Stimulated activated CD4-positive, alpha-beta T cell treated with anti-CD3 and anti-CD28 coated beads, TNF-alpha, amount 100 ng/mL, for 4 hours (primary cell): ENCODE measurements at regions not wholly inside any gene's neighbourhood (a gene's known extent, or its start where the extent isn't known, plus 50 kb on each side); places are given as distances from the start of the nearest gene placed in this dataset.
"Not testable (repeated sequence)": the region's sequence is repeated elsewhere in the genome, so short reads cannot be mapped to it uniquely, and the experiment has no call there.

Experiments used
- DNase-seq, 3 experiments: peaks; one replicate each; pipeline ENCODE4 v3.0.0-alpha.2; 2020; ENCODE audit warnings: low read depth in 3 of 3

DNA sequence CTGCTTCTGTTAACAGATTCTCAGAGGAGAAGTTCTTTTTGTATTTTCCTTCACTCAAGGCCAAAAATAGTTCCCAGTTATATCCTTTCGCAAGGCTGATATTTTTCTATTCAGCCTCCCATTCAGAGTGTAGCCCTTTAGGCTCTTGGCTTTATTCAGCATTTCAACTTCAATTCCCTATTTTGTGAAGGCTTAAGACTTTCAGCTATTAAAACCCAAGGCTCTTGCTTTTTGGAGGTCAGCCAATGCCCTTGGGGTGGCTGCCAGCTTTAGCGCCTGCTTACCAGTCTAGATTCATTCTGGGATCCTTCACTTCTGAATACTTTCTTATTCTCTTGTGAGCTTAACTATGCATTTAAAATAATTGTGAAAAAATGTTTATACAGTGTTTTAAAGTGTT is 57.3 kb upstream of the ADGRA3 start:
- no peak for DNase-seq

DNA sequence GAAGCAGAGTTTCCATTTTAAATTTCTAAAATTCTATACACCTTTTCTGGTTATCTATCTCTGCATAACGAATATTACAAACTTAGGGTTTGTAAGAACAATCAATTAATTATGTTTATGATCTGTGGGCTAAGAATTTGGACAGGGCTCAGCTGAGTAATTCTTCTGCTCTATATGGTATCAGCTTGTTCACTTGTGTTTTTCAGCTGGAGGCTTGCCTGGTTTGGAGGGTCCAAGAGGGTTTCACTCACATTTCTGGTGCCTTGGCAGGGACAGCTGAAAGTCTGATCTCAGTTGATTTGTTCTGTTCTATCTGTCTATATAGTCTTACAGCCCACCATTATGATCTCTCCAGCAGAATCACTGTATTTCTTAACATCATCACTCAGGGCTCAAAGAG is 57.8 kb upstream of the ADGRA3 start:
- DNase-seq: no peak

DNA sequence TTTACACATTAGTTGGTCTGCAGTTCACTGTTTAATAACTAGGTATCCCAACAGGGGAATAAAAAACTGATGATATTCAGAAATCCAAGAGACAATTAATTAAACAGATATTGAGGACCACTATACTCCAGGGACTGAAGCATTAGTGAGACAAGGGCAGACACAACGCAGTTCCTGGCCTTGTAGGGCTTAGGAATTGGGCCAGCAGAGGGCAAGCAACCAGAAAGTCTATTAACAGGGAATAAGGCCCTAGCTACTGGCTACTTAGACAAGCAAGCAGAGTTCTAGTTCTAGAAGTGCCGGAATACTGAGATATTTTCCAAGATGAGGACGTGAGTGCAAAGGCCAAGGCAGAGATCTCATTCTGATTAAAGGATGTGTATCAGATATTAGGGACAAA is 58.6 kb upstream of the ADGRA3 start:
- no peak for DNase-seq

DNA sequence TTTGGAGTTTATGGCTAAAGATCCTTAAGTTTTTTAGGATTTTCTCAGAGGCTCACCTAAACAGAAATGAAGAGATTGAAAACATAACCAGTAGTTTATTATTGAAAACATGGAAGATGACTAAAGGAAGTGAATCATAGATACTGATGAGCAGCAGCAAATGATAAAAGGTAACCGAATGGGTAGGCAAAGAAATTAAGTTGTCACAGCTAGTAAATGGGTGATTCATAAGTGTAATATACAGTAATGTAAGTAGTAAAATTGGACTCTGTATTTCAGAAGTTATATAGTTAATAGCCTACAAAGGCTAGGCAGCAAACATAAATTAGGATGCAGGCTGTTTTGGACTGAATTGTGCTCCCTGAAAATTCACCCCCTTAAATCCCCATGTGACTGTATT is 59.0 kb upstream of the ADGRA3 start:
- no peak for DNase-seq

DNA sequence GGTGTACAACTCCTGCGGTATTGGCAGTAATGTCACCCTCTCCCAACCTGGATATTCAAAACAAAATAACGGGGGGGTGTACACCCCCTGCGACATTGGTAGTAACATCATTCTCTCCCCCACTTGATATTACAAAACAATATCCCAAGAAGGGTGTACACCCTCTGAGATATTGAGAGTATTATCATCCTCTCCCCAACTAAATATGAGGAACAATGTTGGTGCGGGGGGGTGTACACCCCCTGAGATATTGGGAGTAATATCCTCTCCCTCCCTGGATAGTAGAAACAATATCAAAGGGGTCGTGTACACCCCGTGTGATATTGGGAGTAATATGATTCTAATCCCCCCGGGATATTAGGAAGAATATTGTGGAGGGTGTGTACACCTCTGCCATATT is 71.4 kb upstream of the ADGRA3 start:
- DNase-seq: no peak

DNA sequence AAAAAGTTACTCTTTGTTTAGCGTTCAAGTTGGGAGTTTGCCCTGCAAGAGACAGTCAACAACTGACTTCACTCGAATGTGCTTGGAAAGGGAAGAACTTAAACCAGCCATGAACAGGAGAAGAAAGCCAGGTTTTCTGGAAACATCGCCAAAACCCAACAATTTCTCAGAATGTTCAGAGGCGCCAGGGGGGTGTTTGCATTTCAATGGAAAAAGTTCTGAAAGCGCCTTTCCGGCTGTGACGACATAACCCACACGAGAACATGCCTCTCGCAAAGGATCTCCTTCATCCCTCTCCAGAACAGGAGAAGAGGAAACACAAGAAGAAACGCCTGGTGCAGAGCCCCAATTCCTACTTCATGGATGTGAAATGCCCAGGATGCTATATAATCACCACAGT is 78.1 kb upstream of the ADGRA3 start:
- DNase-seq: no peak

DNA sequence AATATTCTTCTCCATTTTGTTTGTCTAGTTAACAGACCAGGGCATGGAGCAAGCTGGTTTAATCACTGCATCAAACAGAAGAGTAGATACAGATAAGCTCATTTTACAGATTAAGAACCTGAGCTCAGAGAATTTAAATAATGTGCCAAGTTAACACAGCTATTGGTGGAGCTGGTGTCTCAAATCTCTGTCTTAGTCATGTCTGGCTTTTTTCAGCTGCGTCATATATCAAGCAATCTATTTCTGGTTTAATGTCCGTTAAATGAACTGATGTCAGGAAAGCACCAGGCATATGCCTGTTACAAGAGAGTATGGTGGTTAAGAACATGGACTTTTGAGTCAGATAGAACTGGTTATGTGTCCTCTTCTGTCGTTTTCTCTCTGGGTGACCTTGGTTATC is 79.8 kb upstream of the ADGRA3 start:
- no peak for DNase-seq

DNA sequence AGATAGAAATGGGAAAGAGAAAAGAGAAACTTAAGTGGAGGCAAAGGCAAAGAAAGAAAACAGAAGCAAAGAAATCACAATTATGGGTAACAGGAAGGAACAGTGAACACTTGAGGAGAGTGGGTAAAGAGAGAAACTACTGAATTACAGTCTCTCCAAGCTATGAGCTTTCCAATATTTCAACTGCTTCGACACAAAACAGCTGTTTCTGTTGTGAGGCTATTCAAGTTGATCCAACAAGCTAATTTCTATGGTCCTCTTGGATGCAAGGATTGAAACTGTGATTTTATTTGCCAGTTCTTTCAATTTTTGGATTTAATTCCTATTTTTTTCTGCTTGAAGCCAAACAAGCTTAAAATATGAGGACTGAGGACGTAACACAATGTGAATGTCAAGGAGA is 80.5 kb upstream of the ADGRA3 start:
- no peak for DNase-seq

DNA sequence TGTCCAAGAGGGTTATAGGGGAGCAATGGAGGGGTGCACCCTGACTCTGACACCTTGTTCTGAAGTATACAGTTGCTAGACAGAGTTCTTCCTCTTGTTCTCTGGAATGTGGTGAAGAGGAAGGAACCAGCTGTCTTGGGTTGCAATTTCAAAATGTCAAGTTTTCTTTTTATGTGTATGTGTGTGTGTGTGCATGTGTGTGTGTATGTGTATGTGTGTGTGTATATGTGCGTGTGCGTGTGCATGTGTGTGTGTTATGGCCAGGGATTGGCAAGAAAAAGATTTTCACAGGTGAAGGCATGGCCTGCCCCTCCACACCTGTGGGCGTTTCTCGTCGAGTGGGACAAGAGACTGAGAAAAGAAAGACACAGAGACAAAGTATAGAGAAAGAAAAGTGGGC is 81.6 kb upstream of the ADGRA3 start:
- DNase-seq: no peak

DNA sequence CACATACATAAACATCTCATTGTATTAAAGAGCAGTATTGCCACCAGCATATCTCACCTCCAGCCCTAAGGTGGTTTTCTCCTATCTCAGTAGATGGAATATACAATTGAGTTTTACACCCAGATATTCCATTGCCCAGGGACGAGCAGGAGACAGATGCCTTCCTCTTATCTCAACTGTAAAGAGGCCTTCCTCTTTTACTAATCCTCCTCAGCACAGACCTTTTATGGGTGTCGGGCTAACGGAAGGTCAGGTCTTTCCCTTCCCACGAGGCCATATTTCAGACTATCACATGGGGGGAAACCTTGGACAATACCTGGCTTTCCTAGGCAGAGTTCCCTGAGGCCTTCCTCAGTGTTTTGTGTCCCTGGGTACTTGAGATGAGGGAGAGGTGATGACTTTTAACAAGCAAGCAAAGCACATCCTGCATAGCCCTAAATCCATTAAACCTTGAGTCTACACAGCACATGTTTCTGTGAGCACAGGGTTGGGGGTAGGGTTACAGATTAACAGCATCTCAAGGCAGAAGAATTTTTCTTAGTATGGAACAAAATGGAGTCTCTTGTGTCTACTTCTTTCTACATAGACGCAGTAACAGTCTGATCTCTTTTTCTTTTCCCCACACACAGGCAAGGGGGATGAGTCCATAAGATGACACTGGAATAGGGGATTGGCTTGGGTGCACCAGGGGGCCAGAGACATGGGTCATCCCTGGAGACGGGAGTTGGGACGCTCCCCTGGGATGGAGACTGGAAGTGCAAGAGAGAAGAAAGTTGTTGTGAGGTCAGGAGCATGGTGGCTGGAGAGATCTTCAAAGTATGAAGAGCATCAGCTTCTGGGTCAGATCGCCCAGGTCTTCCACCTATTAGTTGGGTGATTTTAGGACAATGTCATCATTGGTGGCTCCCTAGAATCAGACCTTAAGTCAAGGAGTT is 82.5 kb upstream of the ADGRA3 start:
- not testable (repeated sequence) for DNase-seq

DNA sequence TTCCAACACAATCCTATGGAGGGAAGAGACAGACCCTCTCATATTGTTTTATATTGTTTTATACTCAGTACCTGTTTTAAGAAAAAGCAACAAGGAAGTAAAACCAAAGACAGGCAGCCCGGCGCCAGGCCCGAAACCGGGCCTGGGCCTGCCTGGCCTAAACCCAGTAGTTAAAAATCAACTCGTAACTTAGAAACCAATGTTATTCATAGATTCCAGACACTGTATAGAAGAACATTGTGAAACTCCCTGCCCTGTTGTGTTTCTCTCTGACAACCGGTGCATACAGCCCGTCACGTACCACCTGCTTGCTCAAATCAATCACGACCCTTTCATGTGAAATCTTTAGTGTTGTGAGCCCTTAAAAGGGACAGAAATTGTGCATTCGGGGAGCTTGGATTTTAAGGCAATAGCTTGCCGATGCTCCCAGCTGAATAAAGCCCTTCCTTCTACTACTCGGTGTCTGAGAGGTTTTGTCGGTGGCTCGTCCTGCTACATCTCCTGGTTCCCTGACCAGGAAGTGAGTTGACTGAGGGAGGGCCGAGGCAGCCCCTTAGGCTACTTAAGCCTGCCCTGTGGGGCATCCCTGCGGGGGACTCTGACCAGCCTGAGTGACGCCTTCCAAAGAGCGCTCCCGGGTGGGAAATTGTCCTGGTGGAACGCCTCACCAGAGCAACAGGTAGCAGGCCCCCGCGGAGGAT is 83.5 kb upstream of the ADGRA3 start:
- not testable (repeated sequence) for DNase-seq

DNA sequence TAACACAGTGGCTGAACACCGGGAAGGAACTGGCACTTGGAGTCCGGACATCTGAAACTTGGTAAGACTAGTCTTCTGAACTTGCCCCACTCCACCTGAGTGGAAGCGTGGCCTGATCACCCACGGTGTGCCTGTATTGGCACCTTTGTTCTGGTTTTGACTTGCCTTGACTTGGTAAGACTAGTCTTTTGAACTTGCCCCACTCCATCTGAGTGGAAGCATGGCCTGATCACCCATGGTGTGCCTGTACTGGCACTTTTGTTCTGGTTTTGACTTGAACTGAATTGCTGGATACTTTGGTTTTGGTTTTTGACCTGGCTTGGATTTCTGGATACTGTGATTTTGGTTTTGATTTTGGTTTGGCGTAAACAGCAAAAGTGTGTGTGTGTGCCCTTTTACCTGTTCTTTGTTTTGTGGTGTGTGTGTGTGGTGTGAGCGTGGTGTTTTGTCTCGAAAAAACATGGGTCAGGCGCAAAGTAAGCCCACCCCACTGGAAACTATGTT is 84.1 kb upstream of the ADGRA3 start:
- DNase-seq: not testable (repeated sequence)

DNA sequence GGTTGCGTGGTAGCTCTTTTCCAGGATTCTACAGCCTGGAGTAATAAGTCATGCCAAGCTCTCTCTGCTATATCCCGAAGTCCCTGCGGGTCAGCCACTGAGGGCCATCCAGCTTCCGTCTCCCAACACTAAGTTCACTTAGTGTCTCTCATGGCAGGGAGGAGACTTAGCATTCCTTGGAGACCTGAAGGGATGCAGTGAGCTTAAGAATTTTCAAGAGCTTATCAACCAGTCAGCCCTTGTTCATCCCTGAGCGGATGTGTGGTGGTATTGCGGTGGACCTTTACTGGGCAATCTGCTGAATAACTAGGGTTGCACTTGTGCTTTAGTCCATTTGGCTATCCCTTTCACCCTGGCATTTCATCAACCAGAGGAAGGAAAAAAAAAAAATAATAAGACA is 85.8 kb upstream of the ADGRA3 start:
- DNase-seq: not testable (repeated sequence)

DNA sequence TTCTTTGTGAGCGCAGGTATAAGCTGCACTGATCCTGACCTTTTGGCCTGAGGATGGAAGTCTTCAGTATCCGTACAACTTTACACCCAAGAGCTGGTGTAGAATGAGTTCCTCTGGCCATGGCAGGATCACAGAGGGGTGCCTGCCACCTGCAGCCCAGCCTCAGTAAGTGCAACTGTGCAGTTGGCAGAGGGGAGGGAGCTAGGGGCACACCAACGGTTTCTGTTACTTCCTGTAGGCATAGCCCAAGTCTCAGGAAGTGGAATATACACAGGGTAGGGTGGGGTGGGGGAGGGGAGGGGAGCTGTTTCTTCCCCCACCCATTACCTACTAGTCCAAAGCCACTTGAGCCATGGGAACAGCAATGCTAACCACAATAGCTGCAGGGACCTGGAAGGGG is 85.4 kb upstream of the GBA3 start:
- peak in 2 of 3 experiments; percentile 2 to 6 for DNase-seq

DNA sequence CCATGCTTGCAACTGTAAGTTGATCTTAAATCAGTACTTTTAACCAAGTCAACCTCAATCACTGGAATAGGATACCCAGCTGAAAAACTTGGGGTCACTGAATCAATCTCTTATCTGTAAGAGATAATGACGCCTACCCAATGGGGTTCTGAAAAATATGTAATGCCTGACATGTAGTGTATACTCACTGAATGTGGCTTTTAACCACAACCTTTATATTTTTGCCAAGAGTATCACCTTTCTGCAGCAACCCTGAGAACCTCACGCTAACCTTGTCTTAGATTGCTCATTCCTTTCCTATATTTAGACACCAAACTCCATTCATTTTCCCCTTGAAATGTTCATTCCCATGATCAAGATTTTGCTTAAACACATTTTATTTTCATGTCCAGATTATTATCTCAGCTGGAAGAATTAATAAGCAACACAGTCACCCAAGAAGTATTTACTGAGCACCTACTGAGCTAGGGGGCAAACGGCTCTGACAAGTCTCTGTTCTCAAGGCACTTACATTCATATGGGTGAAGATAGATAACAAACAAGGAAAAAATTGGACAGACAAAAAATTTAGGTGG is 82.7 kb upstream of the GBA3 start:
- DNase-seq: not testable (repeated sequence)

DNA sequence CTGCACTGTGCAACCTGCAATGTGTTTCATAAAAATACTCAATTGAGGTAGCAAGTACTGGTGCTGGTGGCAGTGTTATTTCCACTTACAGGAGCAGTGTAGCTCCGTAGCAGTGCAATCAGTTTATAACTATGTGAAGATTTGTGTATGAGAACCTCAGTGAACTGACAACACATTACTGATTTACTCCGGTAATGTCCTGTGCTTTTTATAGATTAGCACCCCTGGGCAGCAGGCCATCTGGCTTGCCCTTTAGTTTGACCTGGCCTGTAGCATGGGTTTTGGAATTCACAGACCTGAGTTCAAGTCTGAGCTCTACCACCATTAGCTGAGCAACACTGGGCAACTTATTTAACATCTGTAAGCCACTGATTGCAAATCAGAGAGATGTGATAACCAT is 78.6 kb upstream of the GBA3 start:
- no peak for DNase-seq

DNA sequence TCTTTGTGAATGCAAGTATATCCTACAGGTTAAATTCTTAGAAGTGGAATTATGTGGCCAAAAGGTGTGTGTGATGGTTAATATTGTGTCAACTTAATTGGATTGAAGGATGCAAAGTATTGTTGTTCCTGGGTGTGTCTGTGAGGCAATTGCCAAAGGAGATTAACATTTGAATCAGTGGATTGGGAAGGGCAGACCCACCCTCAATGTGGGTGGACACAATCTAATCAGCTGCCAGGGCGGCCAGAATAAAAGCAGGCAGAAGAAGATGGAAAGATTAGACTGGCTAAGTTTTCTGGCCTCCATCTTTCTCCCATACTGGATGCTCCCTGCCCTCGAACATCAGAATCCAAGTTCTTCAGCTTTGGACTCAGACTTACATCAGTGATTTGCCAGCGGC is 76.2 kb upstream of the GBA3 start:
- no peak for DNase-seq

DNA sequence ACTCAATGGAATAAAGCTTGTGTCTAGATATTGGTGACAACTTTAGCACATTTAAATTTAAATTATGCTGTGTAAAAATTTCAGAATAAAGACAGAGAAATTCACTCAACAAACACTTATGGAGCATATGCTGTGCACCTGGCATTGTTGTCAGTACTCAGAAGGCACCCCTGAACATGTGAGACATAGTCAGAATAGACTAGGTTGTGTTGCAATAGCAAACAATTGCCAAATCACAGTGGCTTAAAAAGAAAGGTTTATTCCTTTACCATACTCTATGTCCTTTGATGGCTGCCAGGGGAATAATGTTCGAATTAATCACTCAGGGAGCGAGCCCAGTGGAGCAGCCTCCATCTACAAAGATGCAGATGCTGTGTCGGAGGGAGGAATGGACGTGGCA is 72.6 kb upstream of the GBA3 start:
- not testable (repeated sequence) for DNase-seq

DNA sequence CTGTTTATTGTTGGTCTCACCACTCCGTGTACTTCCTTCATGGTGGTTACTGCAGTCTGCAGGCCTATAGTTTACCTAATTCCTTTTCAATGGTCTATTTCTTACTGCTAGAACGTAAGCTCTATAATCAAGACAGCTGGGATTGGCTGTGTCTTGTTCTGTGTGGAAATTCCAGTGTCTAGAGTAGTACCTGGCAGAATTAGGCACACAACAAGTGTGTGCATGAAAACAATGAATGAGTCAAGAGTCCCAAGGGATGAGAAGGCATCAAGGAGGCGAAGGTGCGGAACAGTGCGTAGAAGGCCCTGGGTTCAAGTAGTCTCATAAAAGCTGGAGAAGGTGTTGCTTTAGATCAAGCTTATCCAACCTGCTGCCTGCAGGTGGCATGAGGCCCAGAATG is 70.8 kb upstream of the GBA3 start:
- DNase-seq: not testable (repeated sequence)

DNA sequence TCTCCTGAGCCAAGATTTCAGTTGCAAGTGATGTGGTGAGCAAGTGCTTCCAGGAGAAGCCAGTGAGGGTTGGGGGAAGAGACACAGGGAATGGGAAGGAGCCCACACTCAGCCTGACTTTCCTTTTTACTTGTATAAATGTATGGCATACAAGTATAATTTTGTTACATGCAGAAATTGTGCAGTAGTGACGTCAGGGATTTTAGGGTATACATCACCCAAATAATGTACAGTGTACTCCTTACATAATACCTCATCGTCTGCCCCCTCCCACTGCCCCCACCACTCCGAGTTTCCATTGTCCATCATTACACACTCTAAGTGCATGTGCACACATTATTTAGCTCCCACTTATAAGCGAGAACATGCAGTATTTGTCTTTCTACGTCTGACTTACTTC is 68.7 kb upstream of the GBA3 start:
- DNase-seq: not testable (repeated sequence)

DNA sequence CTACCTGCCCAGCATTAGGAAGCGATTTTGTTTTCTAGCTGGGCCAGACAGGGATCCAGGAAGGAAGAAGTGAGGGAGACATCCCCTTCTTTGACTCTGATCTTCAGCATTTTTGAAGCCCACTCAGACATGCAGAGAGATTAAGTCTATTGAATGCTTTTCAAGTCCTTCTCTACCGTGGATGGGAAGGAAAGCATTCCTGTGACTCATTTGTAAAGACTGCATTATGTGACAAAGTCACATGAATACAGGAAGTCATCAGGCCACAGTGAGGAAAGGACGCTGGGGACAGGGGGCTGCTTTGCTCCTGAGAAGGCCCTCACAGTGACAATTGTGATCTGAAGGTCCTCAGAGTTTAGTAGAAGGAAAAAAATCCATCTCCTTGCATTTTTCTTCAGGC is 67.4 kb upstream of the GBA3 start:
- no peak for DNase-seq

DNA sequence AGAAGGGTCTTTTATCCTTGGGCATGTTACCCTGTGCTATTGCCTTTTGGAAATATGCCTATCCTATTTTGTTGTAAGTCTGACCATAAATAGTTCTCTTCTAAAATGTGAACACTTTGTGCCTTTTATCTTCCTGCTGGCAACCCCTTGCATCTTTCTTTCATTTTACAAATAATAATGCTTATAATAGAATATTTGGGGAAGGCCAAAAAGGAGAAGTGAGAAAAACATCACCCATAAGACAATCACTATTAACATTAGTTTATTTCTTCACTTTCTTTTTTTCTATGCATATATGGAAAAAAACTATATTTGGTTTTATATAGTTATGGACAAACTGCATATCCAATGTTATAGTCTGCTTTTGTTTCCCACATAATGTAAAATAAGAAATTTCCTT is 64.9 kb upstream of the GBA3 start:
- DNase-seq: not testable (repeated sequence)
